ENCODE measurements at regions not wholly inside any gene's neighbourhood (a gene's known extent, or its start where the extent isn't known, plus 50 kb on each side); places are given as distances from the start of the nearest gene placed in this dataset.
"Not testable (repeated sequence)": the region's sequence is repeated elsewhere in the genome, so short reads cannot be mapped to it uniquely, and the experiment has no call there.

- Histone ChIP-seq H3K4me3 (no peak overlapping the region), H3K36me3 (no peaks in the 10 kb centered on the region), H3K9me3 (no peaks in the 10 kb centered on the region), H3K27me3 (no peaks in the 10 kb centered on the region), H3K27ac (no peak overlapping the region), H3K4me1 (no peaks in the 10 kb centered on the region)
- intact Hi-C loops (cut with DNase I): no loop called here
- no peak for TF ChIP-seq POLR2AphosphoS5 (IDR thresholded peaks at IDR 0.05)
- TF ChIP-seq, protein P1, sequence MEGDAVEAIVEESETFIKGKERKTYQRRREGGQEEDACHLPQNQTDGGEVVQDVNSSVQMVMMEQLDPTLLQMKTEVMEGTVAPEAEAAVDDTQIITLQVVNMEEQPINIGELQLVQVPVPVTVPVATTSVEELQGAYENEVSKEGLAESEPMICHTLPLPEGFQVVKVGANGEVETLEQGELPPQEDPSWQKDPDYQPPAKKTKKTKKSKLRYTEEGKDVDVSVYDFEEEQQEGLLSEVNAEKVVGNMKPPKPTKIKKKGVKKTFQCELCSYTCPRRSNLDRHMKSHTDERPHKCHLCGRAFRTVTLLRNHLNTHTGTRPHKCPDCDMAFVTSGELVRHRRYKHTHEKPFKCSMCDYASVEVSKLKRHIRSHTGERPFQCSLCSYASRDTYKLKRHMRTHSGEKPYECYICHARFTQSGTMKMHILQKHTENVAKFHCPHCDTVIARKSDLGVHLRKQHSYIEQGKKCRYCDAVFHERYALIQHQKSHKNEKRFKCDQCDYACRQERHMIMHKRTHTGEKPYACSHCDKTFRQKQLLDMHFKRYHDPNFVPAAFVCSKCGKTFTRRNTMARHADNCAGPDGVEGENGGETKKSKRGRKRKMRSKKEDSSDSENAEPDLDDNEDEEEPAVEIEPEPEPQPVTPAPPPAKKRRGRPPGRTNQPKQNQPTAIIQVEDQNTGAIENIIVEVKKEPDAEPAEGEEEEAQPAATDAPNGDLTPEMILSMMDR (IDR thresholded peaks at IDR 0.05): no peak
- no peak for TF ChIP-seq EP300 (IDR thresholded peaks at IDR 0.05)
- no peak for TF ChIP-seq POLR2A (IDR thresholded peaks at IDR 0.05)
- DNase-seq: no peak
These were observed 218.8 kb downstream of the OTUD1 start for GRCh38 chr10:23657677-23658076.

GRCh38 chr10:23671866-23672265, 233.0 kb downstream of the OTUD1 start:
- intact Hi-C loops (cut with DNase I); H3K4me1 ChIP-seq; H3K9me3 ChIP-seq; DNase-seq; H3K27me3 ChIP-seq; H3K36me3 ChIP-seq; H3K27ac ChIP-seq; H3K4me3 ChIP-seq: not testable (repeated sequence)
- WGBS, 2 donors: 72 to 75% methylated on average over 7 of the region's 7 CpGs

- Histone ChIP-seq H3K4me1 (no peaks in the 10 kb centered on the region), H3K27ac (no peak overlapping the region), H3K9me3 (no peaks in the 10 kb centered on the region), H3K27me3 (no peaks in the 10 kb centered on the region), H3K4me3 (no peak overlapping the region), H3K36me3 (no peaks in the 10 kb centered on the region)
- DNase-seq: no peak
- WGBS, 2 donors: 61 to 82% methylated on average over 2 of the region's 2 CpGs
- intact Hi-C loops (cut with DNase I): no loop called here
- TF ChIP-seq POLR2AphosphoS5 (IDR thresholded peaks at IDR 0.05): no peak
- TF ChIP-seq EP300 (IDR thresholded peaks at IDR 0.05): no peak
- no peak for TF ChIP-seq POLR2A (IDR thresholded peaks at IDR 0.05)
- TF ChIP-seq, protein P1 (IDR thresholded peaks at IDR 0.05): no peak
These were observed 236.7 kb downstream of the OTUD1 start for GRCh38 chr10:23675585-23675984.

DNA sequence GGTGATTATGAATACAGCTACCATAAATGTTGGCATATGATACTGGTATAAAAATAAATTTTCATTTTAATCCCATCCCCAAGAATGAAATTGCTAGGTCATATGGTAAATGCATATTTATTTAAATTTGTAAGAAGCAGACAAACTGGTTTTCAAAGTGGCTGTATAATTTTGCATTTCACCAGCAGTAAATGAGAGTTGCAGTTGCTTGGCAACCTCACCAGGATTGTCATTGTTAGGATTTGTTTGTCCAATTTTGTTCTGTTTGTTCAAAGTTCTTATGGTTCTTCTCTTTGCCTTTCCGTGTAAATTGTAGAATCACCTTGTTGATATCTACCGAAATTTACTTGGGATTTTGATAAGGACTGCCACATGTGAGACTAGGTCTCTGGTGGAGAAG, 237.4 kb downstream of the OTUD1 start:
- Histone ChIP-seq H3K27ac (no peak overlapping the region), H3K27me3 (no peaks in the 10 kb centered on the region), H3K4me3 (no peak overlapping the region), H3K9me3 (no peaks in the 10 kb centered on the region), H3K4me1 (no peaks in the 10 kb centered on the region), H3K36me3 (no peaks in the 10 kb centered on the region)
- 18 to 69% methylated on average over 2 of the region's 2 CpGs for WGBS, 2 donors
- intact Hi-C loops (cut with DNase I): no loop called here
- TF ChIP-seq POLR2A (IDR thresholded peaks at IDR 0.05) (no peak), POLR2AphosphoS5 (IDR thresholded peaks at IDR 0.05) (no peak), EP300 (IDR thresholded peaks at IDR 0.05) (no peak)
- TF ChIP-seq, protein P1 (IDR thresholded peaks at IDR 0.05): no peak
- DNase-seq: no peak

DNA sequence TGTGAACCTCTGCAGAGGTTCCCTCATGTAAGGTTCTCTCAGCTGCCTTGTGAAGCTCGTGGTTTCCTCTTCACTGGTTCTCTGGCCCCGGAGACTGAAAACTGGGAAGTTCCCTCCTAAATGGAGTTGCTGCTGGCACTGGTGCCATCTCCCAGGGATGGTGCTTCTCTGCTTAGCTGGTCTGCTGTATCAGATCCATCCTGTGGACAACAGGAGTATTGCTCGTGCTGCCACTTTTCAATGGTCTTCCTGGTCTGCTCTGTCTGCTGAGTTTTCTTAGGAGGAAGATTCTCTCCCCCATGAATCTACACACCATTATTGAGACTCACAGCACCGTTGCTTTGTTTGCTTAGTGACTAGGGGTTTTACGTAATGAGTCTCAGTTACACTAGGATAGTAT, 247.8 kb downstream of the OTUD1 start:
- Histone ChIP-seq H3K27me3 (no peaks in the 10 kb centered on the region), H3K36me3 (no peaks in the 10 kb centered on the region), H3K4me1 (no peaks in the 10 kb centered on the region), H3K27ac (no peak overlapping the region), H3K9me3 (no peaks in the 10 kb centered on the region), H3K4me3 (no peak overlapping the region)
- TF ChIP-seq, protein P1 (IDR thresholded peaks at IDR 0.05): no peak
- TF ChIP-seq EP300 (IDR thresholded peaks at IDR 0.05) (no peak), POLR2A (IDR thresholded peaks at IDR 0.05) (no peak), POLR2AphosphoS5 (IDR thresholded peaks at IDR 0.05) (no peak)
- DNase-seq: no peak
- intact Hi-C loops (cut with DNase I): no loop called here
- 56 to 60% methylated on average over 5 of the region's 5 CpGs for WGBS, 2 donors

All from sigmoid colon (tissue), 6 donors.